Panc1 (cell line): ENCODE measurements at regions not wholly inside any gene's neighbourhood (a gene's known extent, or its start where the extent isn't known, plus 50 kb on each side); places are given as distances from the start of the nearest gene placed in this dataset.

Experiments
- ATAC-seq: fragments of 200-7000 bp; cut with Tn5 transposase; 2 replicates; pipeline ENCODE4 v1.9.1; 2020; ENCODE audit warnings: mild to moderate bottlenecking, moderate library complexity
- BruUV-seq: library from RNA; stranded (reverse); fragments of 400-500 nt; replicated peaks from 2 replicates; lab custom pipeline; 2021; lab: Mats Ljungman, UMichigan
- CTCF ChIA-PET: fragments of 300-600 bp; sonication (Branson Sonifier 250); formaldehyde crosslinking; loops from one replicate; lab custom pipeline; 2022; ENCODE audit warnings: antibody characterized with exemption; lab: Charles Lee
- POLR2A ChIA-PET: fragments of 300-600 bp; sonication (Branson Sonifier 250); formaldehyde crosslinking; loops from one replicate; lab custom pipeline; 2022; ENCODE audit warnings: antibody characterized with exemption; lab: Charles Lee
- DNase-seq: peaks from one replicate; pipeline ENCODE4 v3.0.0-alpha.2; 2010; ENCODE audit warnings: low read depth, low spot score
- H3K27ac ChIP-seq: 2 replicates; pipeline ENCODE4 v1.5.1; 2011; ENCODE audit warnings: mild to moderate bottlenecking, low read length, inconsistent platforms
- H3K27me3 ChIP-seq: fragments of 200-500 bp; sonication (Bioruptor generic); 2 replicates; pipeline ENCODE4 v1.6.0; 2014; ENCODE audit warnings: low read length, inconsistent platforms; ENCODE audit not compliant: control insufficient read depth, insufficient read depth
- H3K36me3 ChIP-seq: fragments of 200-500 bp; sonication (Bioruptor generic); 2 replicates; pipeline ENCODE4 v1.5.1; 2014; ENCODE audit warnings: inconsistent platforms, mild to moderate bottlenecking, low read length, moderate library complexity; ENCODE audit not compliant: control insufficient read depth, insufficient read depth
- H3K4me1 ChIP-seq: 2 replicates; pipeline ENCODE4 v1.5.1; 2011; ENCODE audit warnings: inconsistent platforms, mild to moderate bottlenecking, low read length, moderate library complexity; ENCODE audit not compliant: control insufficient read depth, insufficient read depth
- H3K4me3 ChIP-seq, 2 experiments: 2 replicates each; pipeline ENCODE4 v1.5.1; 2011 to 2012; ENCODE audit warnings: low read depth in 2 of 2, low read length in 2 of 2, mild to moderate bottlenecking in 2 of 2, inconsistent platforms in 1 of 2, moderate library complexity in 1 of 2
- H3K9me3 ChIP-seq: fragments of 200-500 bp; sonication (Bioruptor generic); 2 replicates; pipeline ENCODE4 v1.5.1; 2014; ENCODE audit warnings: low read depth, mild to moderate bottlenecking, inconsistent platforms, low read length, moderate library complexity; ENCODE audit not compliant: control insufficient read depth, insufficient read depth
- POLR2AphosphoS5 ChIP-seq: IDR thresholded peaks from 2 replicates; pipeline ENCODE4 v1.6.1; 2012; ENCODE audit warnings: mild to moderate bottlenecking, low read depth, low read length, moderate library complexity
- SIN3A ChIP-seq: IDR thresholded peaks from 2 replicates; pipeline ENCODE4 v1.6.1; 2012; ENCODE audit warnings: low read depth, mild to moderate bottlenecking, low read length, moderate library complexity, borderline replicate concordance; ENCODE audit not compliant: insufficient read depth
- TCF7L2 ChIP-seq: IDR thresholded peaks from 2 replicates; pipeline ENCODE4 v1.6.1; 2011; ENCODE audit warnings: mild to moderate bottlenecking, low read depth, low read length, inconsistent platforms
- in situ Hi-C: cut with HindIII; loops from 2 replicates; pipeline ENCODE4 v1.10.0; 2016; ENCODE audit warnings: low sequenced_read_pairs, low pct_unique_long_range_greater_than_20kb
- intact Hi-C: fragments of 100-400 bp; cut with micrococcal nuclease; formaldehyde crosslinking; loops from one replicate; pipeline ENCODE4 v1.10.0; 2022; ENCODE audit not compliant: unreplicated experiment
- TF ChIP-seq, protein P1 (sequence below), 2 experiments: IDR thresholded peaks; 2 replicates each; pipeline ENCODE4 v1.6.1; 2011 to 2012; ENCODE audit warnings: low read depth in 2 of 2, control low read depth in 1 of 2, low read length in 1 of 2, mild to moderate bottlenecking in 1 of 2, moderate library complexity in 1 of 2; ENCODE audit not compliant: insufficient read depth in 1 of 2
- TF ChIP-seq, protein P2 (sequence below): fragments of 450-650 bp; IDR thresholded peaks from 2 replicates; pipeline ENCODE4 v1.5.1; 2017; ENCODE audit warnings: mild to moderate bottlenecking

DNA sequence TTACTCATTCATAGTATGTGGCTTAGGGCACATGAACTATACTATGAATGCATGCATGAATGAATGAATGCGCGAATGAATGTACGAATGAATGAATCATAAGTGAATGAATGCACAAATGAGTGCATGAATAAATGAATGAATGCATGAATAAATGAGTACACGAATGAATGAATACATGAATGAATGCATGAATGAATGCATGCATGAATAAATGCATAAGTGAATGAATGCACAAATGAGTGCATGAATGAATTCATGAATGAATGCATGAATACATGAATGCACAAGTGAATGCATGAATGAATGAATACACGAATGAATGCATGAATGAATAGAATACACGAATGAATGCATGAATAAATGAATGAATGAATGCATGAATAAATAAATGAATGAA lies 52.5 kb upstream of the FCN1 start:
- ChIA-PET POLR2A (no interaction called here), CTCF (no interaction called here)
- no TSS peak for BruUV-seq
- in situ Hi-C loops (no loop called here), intact Hi-C loops (no loop called here)
- Histone ChIP-seq H3K27me3 (peaks cover 5% of the 10 kb centered on the region), H3K4me3 (no peak overlapping the region), H3K27ac (no peak overlapping the region), H3K36me3 (no peaks in the 10 kb centered on the region; the same call in 1 of the 2 replicates), H3K4me1 (no peaks in the 10 kb centered on the region), H3K9me3 (no peaks in the 10 kb centered on the region)
- TF ChIP-seq TCF7L2 = no peak
- TF ChIP-seq, protein P1, sequence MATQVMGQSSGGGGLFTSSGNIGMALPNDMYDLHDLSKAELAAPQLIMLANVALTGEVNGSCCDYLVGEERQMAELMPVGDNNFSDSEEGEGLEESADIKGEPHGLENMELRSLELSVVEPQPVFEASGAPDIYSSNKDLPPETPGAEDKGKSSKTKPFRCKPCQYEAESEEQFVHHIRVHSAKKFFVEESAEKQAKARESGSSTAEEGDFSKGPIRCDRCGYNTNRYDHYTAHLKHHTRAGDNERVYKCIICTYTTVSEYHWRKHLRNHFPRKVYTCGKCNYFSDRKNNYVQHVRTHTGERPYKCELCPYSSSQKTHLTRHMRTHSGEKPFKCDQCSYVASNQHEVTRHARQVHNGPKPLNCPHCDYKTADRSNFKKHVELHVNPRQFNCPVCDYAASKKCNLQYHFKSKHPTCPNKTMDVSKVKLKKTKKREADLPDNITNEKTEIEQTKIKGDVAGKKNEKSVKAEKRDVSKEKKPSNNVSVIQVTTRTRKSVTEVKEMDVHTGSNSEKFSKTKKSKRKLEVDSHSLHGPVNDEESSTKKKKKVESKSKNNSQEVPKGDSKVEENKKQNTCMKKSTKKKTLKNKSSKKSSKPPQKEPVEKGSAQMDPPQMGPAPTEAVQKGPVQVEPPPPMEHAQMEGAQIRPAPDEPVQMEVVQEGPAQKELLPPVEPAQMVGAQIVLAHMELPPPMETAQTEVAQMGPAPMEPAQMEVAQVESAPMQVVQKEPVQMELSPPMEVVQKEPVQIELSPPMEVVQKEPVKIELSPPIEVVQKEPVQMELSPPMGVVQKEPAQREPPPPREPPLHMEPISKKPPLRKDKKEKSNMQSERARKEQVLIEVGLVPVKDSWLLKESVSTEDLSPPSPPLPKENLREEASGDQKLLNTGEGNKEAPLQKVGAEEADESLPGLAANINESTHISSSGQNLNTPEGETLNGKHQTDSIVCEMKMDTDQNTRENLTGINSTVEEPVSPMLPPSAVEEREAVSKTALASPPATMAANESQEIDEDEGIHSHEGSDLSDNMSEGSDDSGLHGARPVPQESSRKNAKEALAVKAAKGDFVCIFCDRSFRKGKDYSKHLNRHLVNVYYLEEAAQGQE (IDR thresholded peaks at IDR 0.05; ENCODE audit: insufficient read depth in 1 of 2, low read depth in 2 of 2, low read length in 1 of 2) = no peak
- no peak for TF ChIP-seq SIN3A
- TF ChIP-seq POLR2AphosphoS5 = no peak
- TF ChIP-seq, protein P2, sequence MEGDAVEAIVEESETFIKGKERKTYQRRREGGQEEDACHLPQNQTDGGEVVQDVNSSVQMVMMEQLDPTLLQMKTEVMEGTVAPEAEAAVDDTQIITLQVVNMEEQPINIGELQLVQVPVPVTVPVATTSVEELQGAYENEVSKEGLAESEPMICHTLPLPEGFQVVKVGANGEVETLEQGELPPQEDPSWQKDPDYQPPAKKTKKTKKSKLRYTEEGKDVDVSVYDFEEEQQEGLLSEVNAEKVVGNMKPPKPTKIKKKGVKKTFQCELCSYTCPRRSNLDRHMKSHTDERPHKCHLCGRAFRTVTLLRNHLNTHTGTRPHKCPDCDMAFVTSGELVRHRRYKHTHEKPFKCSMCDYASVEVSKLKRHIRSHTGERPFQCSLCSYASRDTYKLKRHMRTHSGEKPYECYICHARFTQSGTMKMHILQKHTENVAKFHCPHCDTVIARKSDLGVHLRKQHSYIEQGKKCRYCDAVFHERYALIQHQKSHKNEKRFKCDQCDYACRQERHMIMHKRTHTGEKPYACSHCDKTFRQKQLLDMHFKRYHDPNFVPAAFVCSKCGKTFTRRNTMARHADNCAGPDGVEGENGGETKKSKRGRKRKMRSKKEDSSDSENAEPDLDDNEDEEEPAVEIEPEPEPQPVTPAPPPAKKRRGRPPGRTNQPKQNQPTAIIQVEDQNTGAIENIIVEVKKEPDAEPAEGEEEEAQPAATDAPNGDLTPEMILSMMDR = no peak
- ATAC-seq (no peak), DNase-seq (no peak)

DNA sequence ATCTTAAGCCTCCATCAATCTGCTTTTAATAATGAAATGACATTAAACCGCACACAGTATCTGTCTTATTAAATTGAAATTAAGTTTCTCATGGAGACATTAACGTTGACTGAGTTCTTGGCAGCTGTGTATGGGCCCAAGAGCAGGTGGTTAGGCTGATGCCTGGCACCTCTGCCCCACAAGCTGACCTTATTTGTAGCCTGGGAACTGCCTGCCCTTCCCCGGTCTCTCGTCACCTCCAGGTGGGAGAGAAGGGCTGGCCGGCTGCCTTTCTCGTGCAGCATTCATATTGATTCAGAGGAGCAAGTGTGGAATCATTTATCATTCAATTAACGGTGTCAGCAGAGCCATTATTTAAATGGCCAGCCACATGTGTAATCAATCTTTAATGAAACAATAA lies 53.0 kb upstream of the FCN1 start:
- DNase-seq (no peak), ATAC-seq (no peak)
- POLR2A ChIA-PET = no interaction called here
- CTCF ChIA-PET = no interaction called here
- H3K4me3 ChIP-seq = no peak overlapping the region
- H3K27ac ChIP-seq = no peak overlapping the region
- intact Hi-C loops (no loop called here), in situ Hi-C loops (no loop called here)
- no peaks in the 10 kb centered on the region for H3K4me1 ChIP-seq
- BruUV-seq = no TSS peak
- TF ChIP-seq SIN3A (no peak), TCF7L2 (no peak), POLR2AphosphoS5 (no peak)
- TF ChIP-seq, protein P2 = no peak
- TF ChIP-seq, protein P1 (IDR thresholded peaks at IDR 0.05; ENCODE audit: insufficient read depth in 1 of 2, low read depth in 2 of 2, low read length in 1 of 2) = no peak
- H3K36me3 ChIP-seq = no peaks in the 10 kb centered on the region; the same call in 1 of the 2 replicates
- peaks cover 5% of the 10 kb centered on the region for H3K27me3 ChIP-seq
- H3K9me3 ChIP-seq = no peaks in the 10 kb centered on the region
